ENCODE measurements at regions not wholly inside any gene's neighbourhood (a gene's known extent, or its start where the extent isn't known, plus 50 kb on each side); places are given as distances from the start of the nearest gene placed in this dataset.

GRCh38 chr6:134850721-134851305 is 99.1 kb downstream of the ALDH8A1 start:
- no peak overlapping the region for H3K4me3 Mint-ChIP-seq
- ChIA-PET POLR2A (no interaction called here), CTCF (no interaction called here)
- no peaks in the 10 kb centered on the region for H3K36me3 Mint-ChIP-seq
- H3K27me3 ChIP-seq (ENCODE audit: control insufficient read depth in 2 of 2, insufficient read depth in 2 of 2, low read length in 2 of 2) = no peaks in the 10 kb centered on the region
- peaks cover 0 to 26% (median 4%) of the 10 kb centered on the region in 5 donors for H3K27me3 Mint-ChIP-seq
- H3K27ac ChIP-seq (ENCODE audit: low read depth, low read length) = no peak overlapping the region
- ATAC-seq (no peak), DNase-seq (no peak)
- H3K9me3 Mint-ChIP-seq = no peaks in the 10 kb centered on the region
- intact Hi-C loops (cut with micrococcal nuclease) = no loop called here
- H3K36me3 ChIP-seq (ENCODE audit: control insufficient read depth in 2 of 3, insufficient read depth in 3 of 3, low read length in 3 of 3) = no peaks in the 10 kb centered on the region
- H3K4me3 ChIP-seq (ENCODE audit: low read length) = no peak overlapping the region
- H3K27ac Mint-ChIP-seq = peak overlapping the region in 1 of 9 donors; percentile 22
- no peaks in the 10 kb centered on the region for H3K4me1 ChIP-seq (ENCODE audit: control insufficient read depth in 2 of 2, insufficient read depth in 2 of 2, low read length in 2 of 2)
- H3K4me1 Mint-ChIP-seq = no peaks in the 10 kb centered on the region
- H3K9me3 ChIP-seq (ENCODE audit: control insufficient read depth in 2 of 3, low read length in 3 of 3) = no peaks in the 10 kb centered on the region

DNA sequence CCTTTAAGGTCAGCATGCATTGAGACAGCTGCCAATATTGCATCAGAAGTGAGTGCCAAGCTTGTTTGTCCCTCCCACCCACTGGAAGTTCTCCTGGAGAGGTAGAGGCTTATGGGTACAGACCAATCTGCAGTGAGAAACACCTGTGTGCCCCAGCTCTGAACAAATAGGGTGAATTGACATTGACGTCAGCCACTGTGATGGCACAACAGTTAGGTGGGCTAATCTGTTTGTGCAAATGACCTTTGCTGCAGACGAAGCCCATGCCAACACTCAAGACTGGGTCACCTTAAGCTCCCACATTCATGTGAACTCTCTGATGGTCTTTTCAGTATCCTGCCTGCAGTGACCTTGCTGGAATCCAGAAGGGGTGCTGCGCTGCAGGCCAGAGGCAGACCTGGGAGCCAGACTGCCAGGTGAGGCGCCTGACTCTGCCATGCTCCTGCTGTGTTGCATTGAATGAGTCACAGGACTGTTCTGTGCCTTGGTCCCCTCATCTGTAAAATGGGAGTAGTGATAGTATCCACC is 99.9 kb downstream of the ALDH8A1 start:
- ChIA-PET POLR2A (no interaction called here), CTCF (no interaction called here)
- Mint-ChIP-seq H3K36me3 (no peaks in the 10 kb centered on the region), H3K27me3 (peaks cover 0 to 25% (median 4%) of the 10 kb centered on the region in 5 donors), H3K4me3 (no peak overlapping the region), H3K9me3 (no peaks in the 10 kb centered on the region), H3K27ac (no peak overlapping the region), H3K4me1 (no peaks in the 10 kb centered on the region)
- H3K9me3 ChIP-seq (ENCODE audit: control insufficient read depth in 2 of 3, low read length in 3 of 3) = no peaks in the 10 kb centered on the region
- H3K4me1 ChIP-seq (ENCODE audit: control insufficient read depth in 2 of 2, insufficient read depth in 2 of 2, low read length in 2 of 2) = no peaks in the 10 kb centered on the region
- ATAC-seq (no peak), DNase-seq (no peak)
- no peak overlapping the region for H3K27ac ChIP-seq (ENCODE audit: low read depth, low read length)
- H3K27me3 ChIP-seq (ENCODE audit: control insufficient read depth in 2 of 2, insufficient read depth in 2 of 2, low read length in 2 of 2) = no peaks in the 10 kb centered on the region
- H3K4me3 ChIP-seq (ENCODE audit: low read length) = no peak overlapping the region
- no peaks in the 10 kb centered on the region for H3K36me3 ChIP-seq (ENCODE audit: control insufficient read depth in 2 of 3, insufficient read depth in 3 of 3, low read length in 3 of 3)
- intact Hi-C loops (cut with micrococcal nuclease) = no loop called here

- intact Hi-C loops (cut with micrococcal nuclease) = no loop called here
- no peaks in the 10 kb centered on the region for H3K9me3 Mint-ChIP-seq
- ATAC-seq (no peak), DNase-seq (no peak)
- Histone ChIP-seq H3K4me1 (ENCODE audit: control insufficient read depth in 2 of 2, insufficient read depth in 2 of 2, low read length in 2 of 2) (no peaks in the 10 kb centered on the region), H3K36me3 (ENCODE audit: control insufficient read depth in 2 of 3, insufficient read depth in 3 of 3, low read length in 3 of 3) (no peaks in the 10 kb centered on the region), H3K9me3 (ENCODE audit: control insufficient read depth in 2 of 3, low read length in 3 of 3) (no peaks in the 10 kb centered on the region), H3K27me3 (ENCODE audit: control insufficient read depth in 2 of 2, insufficient read depth in 2 of 2, low read length in 2 of 2) (no peaks in the 10 kb centered on the region), H3K27ac (ENCODE audit: low read depth, low read length) (no peak overlapping the region), H3K4me3 (ENCODE audit: low read length) (no peak overlapping the region)
- no peak overlapping the region for H3K4me3 Mint-ChIP-seq
- ChIA-PET POLR2A (no interaction called here), CTCF (no interaction called here)
- no peaks in the 10 kb centered on the region for H3K4me1 Mint-ChIP-seq
- no peaks in the 10 kb centered on the region for H3K36me3 Mint-ChIP-seq
- no peak overlapping the region for H3K27ac Mint-ChIP-seq
- H3K27me3 Mint-ChIP-seq = peaks cover 0 to 17% (median 0%) of the 10 kb centered on the region in 5 donors
Measured at GRCh38 chr6:134848076-134848475, 101.8 kb downstream of the ALDH8A1 start.

GRCh38 chr6:134846865-134847264 is 103.0 kb downstream of the ALDH8A1 start:
- peaks cover 0 to 4% (median 0%) of the 10 kb centered on the region in 11 donors for H3K9me3 Mint-ChIP-seq
- no peaks in the 10 kb centered on the region for H3K27me3 ChIP-seq (ENCODE audit: control insufficient read depth in 2 of 2, insufficient read depth in 2 of 2, low read length in 2 of 2)
- CTCF ChIA-PET = no interaction called here
- peaks cover 0 to 4% (median 0%) of the 10 kb centered on the region in 5 donors for H3K36me3 Mint-ChIP-seq
- no peaks in the 10 kb centered on the region for H3K4me1 ChIP-seq (ENCODE audit: control insufficient read depth in 2 of 2, insufficient read depth in 2 of 2, low read length in 2 of 2)
- no peaks in the 10 kb centered on the region for H3K36me3 ChIP-seq (ENCODE audit: control insufficient read depth in 2 of 3, insufficient read depth in 3 of 3, low read length in 3 of 3)
- no peak for ATAC-seq
- peaks cover 0 to 13% (median 0%) of the 10 kb centered on the region in 5 donors for H3K27me3 Mint-ChIP-seq
- no peak overlapping the region for H3K27ac ChIP-seq (ENCODE audit: low read depth, low read length)
- no peak overlapping the region for H3K4me3 ChIP-seq (ENCODE audit: low read length)
- no peak overlapping the region for H3K27ac Mint-ChIP-seq
- POLR2A ChIA-PET = no interaction called here
- H3K9me3 ChIP-seq (ENCODE audit: control insufficient read depth in 2 of 3, low read length in 3 of 3) = no peaks in the 10 kb centered on the region
- H3K4me3 Mint-ChIP-seq = no peak overlapping the region
- no peaks in the 10 kb centered on the region for H3K4me1 Mint-ChIP-seq
- no peak for DNase-seq
- intact Hi-C loops (cut with micrococcal nuclease) = no loop called here

DNA sequence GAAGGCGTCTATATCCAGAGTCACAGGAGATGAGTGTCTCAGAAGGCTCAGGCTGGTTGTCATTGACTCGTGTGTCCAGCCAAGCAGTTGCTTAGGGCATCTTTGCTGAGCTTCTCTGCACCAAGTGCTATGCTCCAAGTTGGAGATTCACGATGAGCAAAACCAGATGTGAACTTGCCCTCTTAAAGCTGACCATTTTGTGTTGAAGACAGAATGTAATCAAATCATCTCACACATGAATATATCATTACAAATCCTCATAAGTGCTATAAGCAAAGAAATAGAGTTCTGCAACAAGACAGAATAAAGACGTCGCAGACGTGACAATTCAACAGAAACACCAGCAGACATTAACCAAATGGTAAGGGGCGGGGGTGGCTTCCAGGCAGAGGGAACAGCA is 103.9 kb downstream of the ALDH8A1 start:
- no peak overlapping the region for H3K4me3 ChIP-seq (ENCODE audit: low read length)
- H3K27me3 ChIP-seq (ENCODE audit: control insufficient read depth in 2 of 2, insufficient read depth in 2 of 2, low read length in 2 of 2) = no peaks in the 10 kb centered on the region
- Mint-ChIP-seq H3K27me3 (peaks cover 0 to 10% (median 0%) of the 10 kb centered on the region in 5 donors), H3K4me3 (no peak overlapping the region), H3K27ac (no peak overlapping the region), H3K4me1 (no peaks in the 10 kb centered on the region), H3K36me3 (peaks cover 0 to 4% (median 0%) of the 10 kb centered on the region in 5 donors), H3K9me3 (peaks cover 0 to 4% (median 0%) of the 10 kb centered on the region in 11 donors)
- ChIA-PET CTCF (no interaction called here), POLR2A (no interaction called here)
- no peaks in the 10 kb centered on the region for H3K4me1 ChIP-seq (ENCODE audit: control insufficient read depth in 2 of 2, insufficient read depth in 2 of 2, low read length in 2 of 2)
- DNase-seq (no peak), ATAC-seq (no peak)
- no peak overlapping the region for H3K27ac ChIP-seq (ENCODE audit: low read depth, low read length)
- no peaks in the 10 kb centered on the region for H3K36me3 ChIP-seq (ENCODE audit: control insufficient read depth in 2 of 3, insufficient read depth in 3 of 3, low read length in 3 of 3)
- H3K9me3 ChIP-seq (ENCODE audit: control insufficient read depth in 2 of 3, low read length in 3 of 3) = no peaks in the 10 kb centered on the region
- intact Hi-C loops (cut with micrococcal nuclease) = no loop called here

DNA sequence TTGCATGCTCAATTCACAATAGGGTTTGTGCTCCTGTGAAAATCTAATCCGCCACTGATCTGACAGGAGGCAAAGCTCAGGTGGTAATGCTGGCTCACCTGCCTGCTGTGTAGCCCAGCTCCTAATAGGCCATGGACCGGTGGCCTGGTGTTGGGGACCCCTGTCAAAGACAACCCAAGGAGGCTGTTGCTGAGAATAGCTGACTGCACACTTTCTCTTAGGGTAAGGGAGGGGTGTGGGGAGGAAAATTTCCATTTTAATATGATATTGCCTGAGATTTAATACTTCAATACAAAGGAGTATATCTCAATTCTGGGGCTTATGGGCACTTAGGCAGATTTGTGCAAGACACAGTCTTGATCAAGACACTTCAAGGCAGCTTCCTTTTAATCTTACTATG is 105.8 kb downstream of the ALDH8A1 start:
- Histone ChIP-seq H3K4me1 (ENCODE audit: control insufficient read depth in 2 of 2, insufficient read depth in 2 of 2, low read length in 2 of 2) (no peaks in the 10 kb centered on the region), H3K27ac (ENCODE audit: low read depth, low read length) (no peak overlapping the region), H3K36me3 (ENCODE audit: control insufficient read depth in 2 of 3, insufficient read depth in 3 of 3, low read length in 3 of 3) (no peaks in the 10 kb centered on the region), H3K27me3 (ENCODE audit: control insufficient read depth in 2 of 2, insufficient read depth in 2 of 2, low read length in 2 of 2) (no peaks in the 10 kb centered on the region), H3K9me3 (ENCODE audit: control insufficient read depth in 2 of 3, low read length in 3 of 3) (no peaks in the 10 kb centered on the region), H3K4me3 (ENCODE audit: low read length) (no peak overlapping the region)
- H3K36me3 Mint-ChIP-seq = peaks cover 0 to 4% (median 0%) of the 10 kb centered on the region in 5 donors
- ChIA-PET POLR2A (no interaction called here), CTCF (no interaction called here)
- H3K27ac Mint-ChIP-seq = no peak overlapping the region
- peaks cover 0 to 20% (median 0%) of the 10 kb centered on the region in 5 donors for H3K27me3 Mint-ChIP-seq
- ATAC-seq = no peak
- no peaks in the 10 kb centered on the region for H3K4me1 Mint-ChIP-seq
- intact Hi-C loops (cut with micrococcal nuclease) = no loop called here
- H3K4me3 Mint-ChIP-seq = no peak overlapping the region
- no peak for DNase-seq
- peaks cover 0 to 4% (median 0%) of the 10 kb centered on the region in 11 donors for H3K9me3 Mint-ChIP-seq

GRCh38 chr6:134840086-134840867 is 109.6 kb downstream of the ALDH8A1 start:
- intact Hi-C loops (cut with micrococcal nuclease) = no loop called here
- H3K9me3 ChIP-seq (ENCODE audit: control insufficient read depth in 2 of 3, low read length in 3 of 3) = no peaks in the 10 kb centered on the region
- POLR2A ChIA-PET = no interaction called here
- Mint-ChIP-seq H3K27me3 (peaks cover 0 to 27% (median 0%) of the 10 kb centered on the region in 5 donors), H3K4me3 (no peak overlapping the region), H3K27ac (no peak overlapping the region), H3K9me3 (peaks cover 0 to 4% (median 0%) of the 10 kb centered on the region in 11 donors), H3K4me1 (no peaks in the 10 kb centered on the region), H3K36me3 (peaks cover 0 to 4% (median 0%) of the 10 kb centered on the region in 5 donors)
- no peak overlapping the region for H3K27ac ChIP-seq (ENCODE audit: low read depth, low read length)
- DNase-seq (no peak), ATAC-seq (no peak)
- H3K4me1 ChIP-seq (ENCODE audit: control insufficient read depth in 2 of 2, insufficient read depth in 2 of 2, low read length in 2 of 2) = no peaks in the 10 kb centered on the region
- CTCF ChIA-PET = no interaction called here
- no peaks in the 10 kb centered on the region for H3K27me3 ChIP-seq (ENCODE audit: control insufficient read depth in 2 of 2, insufficient read depth in 2 of 2, low read length in 2 of 2)
- no peaks in the 10 kb centered on the region for H3K36me3 ChIP-seq (ENCODE audit: control insufficient read depth in 2 of 3, insufficient read depth in 3 of 3, low read length in 3 of 3)
- no peak overlapping the region for H3K4me3 ChIP-seq (ENCODE audit: low read length)
